Endodermal cell (in vitro differentiated cells): ENCODE measurements at regions not wholly inside any gene's neighbourhood (a gene's known extent, or its start where the extent isn't known, plus 50 kb on each side); places are given as distances from the start of the nearest gene placed in this dataset.

Experiments used
- DNase-seq: peaks from one replicate; pipeline ENCODE4 v3.0.0-alpha.2; 2017
- H3K27ac ChIP-seq: 2 replicates; pipeline ENCODE4 v1.5.1; 2013; ENCODE audit warnings: mild to moderate bottlenecking, low read depth, low read length, moderate library complexity
- H3K27me3 ChIP-seq: 2 replicates; pipeline ENCODE4 v1.6.1; 2013; ENCODE audit warnings: mild to moderate bottlenecking, low read length, moderate library complexity; ENCODE audit not compliant: insufficient read depth, control insufficient read depth, poor library complexity, severe bottlenecking
- H3K36me3 ChIP-seq: 2 replicates; pipeline ENCODE4 v1.7.0; 2013; ENCODE audit warnings: mild to moderate bottlenecking, low read length, moderate library complexity; ENCODE audit not compliant: control insufficient read depth, insufficient read depth
- H3K4me1 ChIP-seq: one replicate; pipeline ENCODE4 v1.7.0; 2013; ENCODE audit warnings: low read length; ENCODE audit not compliant: control insufficient read depth, insufficient read depth
- H3K4me3 ChIP-seq: 2 replicates; pipeline ENCODE4 v1.5.1; 2013; ENCODE audit warnings: mild to moderate bottlenecking, low read length, moderate library complexity
- H3K9ac ChIP-seq: 2 replicates; pipeline ENCODE4 v1.6.1; 2013; ENCODE audit warnings: mild to moderate bottlenecking, low read length, moderate library complexity; ENCODE audit not compliant: poor library complexity, severe bottlenecking; ENCODE audit errors: extremely low read depth
- H3K9me3 ChIP-seq: 2 replicates; pipeline ENCODE4 v1.6.1; 2013; ENCODE audit warnings: mild to moderate bottlenecking, low read length, moderate library complexity; ENCODE audit not compliant: control insufficient read depth
- H3K27ac Mint-ChIP-seq: 2 replicates; pipeline ENCODE4 v1.8.0; 2020; ENCODE audit warnings: mixed read lengths
- H3K27me3 Mint-ChIP-seq: 2 replicates; pipeline ENCODE4 v1.8.0; 2021; ENCODE audit warnings: mild to moderate bottlenecking, mixed read lengths; ENCODE audit not compliant: insufficient read depth
- H3K36me3 Mint-ChIP-seq: 2 replicates; pipeline ENCODE4 v1.8.0; 2020; ENCODE audit warnings: low read depth, mixed read lengths
- H3K4me1 Mint-ChIP-seq: 2 replicates; pipeline ENCODE4 v1.8.0; 2020; ENCODE audit warnings: mixed read lengths
- H3K4me3 Mint-ChIP-seq: 2 replicates; pipeline ENCODE4 v1.8.0; 2020; ENCODE audit warnings: mild to moderate bottlenecking, moderate library complexity, mixed read lengths
- H3K9me3 Mint-ChIP-seq: 2 replicates; pipeline ENCODE4 v1.8.0; 2020; ENCODE audit warnings: mild to moderate bottlenecking, mixed read lengths
- WGBS, 2 experiments: methylation state at CpG; one replicate each; pipeline versions ENCODE4 v1.1.5 to v1.1.7; 2013; ENCODE audit warnings: missing lambda C conversion rate in 2 of 2, mixed read lengths in 1 of 2; ENCODE audit not compliant: insufficient coverage in 1 of 2, insufficient read length in 1 of 2; 5-methylcytosine and 5-hydroxymethylcytosine counted together
- TF ChIP-seq, protein P1 (sequence below): fragments of 200-600 bp; sonication (generic); conservative IDR thresholded peaks from 2 replicates; pipeline ENCODE4 v1.5.0; 2021; ENCODE audit warnings: antibody characterized with exemption, mild to moderate bottlenecking

DNA sequence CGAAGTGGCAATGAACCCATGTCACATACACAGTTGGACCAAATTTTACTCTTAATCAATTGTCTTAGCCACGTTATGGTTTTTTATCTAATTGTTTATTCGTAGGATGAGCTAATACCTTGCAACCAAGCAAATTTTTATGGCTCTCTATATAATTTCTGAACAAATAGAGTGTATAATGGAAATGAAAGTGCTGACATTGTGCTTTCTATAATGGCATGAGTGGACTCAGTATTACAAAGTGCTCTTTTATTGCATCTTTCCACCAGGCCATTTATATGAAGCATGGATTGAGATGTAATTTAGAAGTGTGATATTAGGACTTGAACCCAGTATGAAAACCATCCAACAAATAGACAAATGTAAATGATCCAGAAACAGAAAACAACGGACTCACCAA, 1096.0 kb downstream of the DTWD2 start:
- TF ChIP-seq, protein P1, sequence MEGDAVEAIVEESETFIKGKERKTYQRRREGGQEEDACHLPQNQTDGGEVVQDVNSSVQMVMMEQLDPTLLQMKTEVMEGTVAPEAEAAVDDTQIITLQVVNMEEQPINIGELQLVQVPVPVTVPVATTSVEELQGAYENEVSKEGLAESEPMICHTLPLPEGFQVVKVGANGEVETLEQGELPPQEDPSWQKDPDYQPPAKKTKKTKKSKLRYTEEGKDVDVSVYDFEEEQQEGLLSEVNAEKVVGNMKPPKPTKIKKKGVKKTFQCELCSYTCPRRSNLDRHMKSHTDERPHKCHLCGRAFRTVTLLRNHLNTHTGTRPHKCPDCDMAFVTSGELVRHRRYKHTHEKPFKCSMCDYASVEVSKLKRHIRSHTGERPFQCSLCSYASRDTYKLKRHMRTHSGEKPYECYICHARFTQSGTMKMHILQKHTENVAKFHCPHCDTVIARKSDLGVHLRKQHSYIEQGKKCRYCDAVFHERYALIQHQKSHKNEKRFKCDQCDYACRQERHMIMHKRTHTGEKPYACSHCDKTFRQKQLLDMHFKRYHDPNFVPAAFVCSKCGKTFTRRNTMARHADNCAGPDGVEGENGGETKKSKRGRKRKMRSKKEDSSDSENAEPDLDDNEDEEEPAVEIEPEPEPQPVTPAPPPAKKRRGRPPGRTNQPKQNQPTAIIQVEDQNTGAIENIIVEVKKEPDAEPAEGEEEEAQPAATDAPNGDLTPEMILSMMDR = no peak
- H3K4me3 Mint-ChIP-seq = no peak overlapping the region
- Histone ChIP-seq H3K9ac (no peak overlapping the region), H3K27me3 (no peaks in the 10 kb centered on the region), H3K9me3 (no peaks in the 10 kb centered on the region), H3K36me3 (no peaks in the 10 kb centered on the region), H3K4me1 (no peaks in the 10 kb centered on the region), H3K27ac (no peak overlapping the region), H3K4me3 (no peak overlapping the region)
- no peaks in the 10 kb centered on the region for H3K9me3 Mint-ChIP-seq
- H3K36me3 Mint-ChIP-seq = no peaks in the 10 kb centered on the region
- no peaks in the 10 kb centered on the region for H3K4me1 Mint-ChIP-seq
- DNase-seq = no peak
- H3K27me3 Mint-ChIP-seq = no peaks in the 10 kb centered on the region
- no peak overlapping the region for H3K27ac Mint-ChIP-seq
- 97 to 100% methylated on average over 1 to 4 of the region's 4 CpGs for WGBS, 2 experiments

DNA sequence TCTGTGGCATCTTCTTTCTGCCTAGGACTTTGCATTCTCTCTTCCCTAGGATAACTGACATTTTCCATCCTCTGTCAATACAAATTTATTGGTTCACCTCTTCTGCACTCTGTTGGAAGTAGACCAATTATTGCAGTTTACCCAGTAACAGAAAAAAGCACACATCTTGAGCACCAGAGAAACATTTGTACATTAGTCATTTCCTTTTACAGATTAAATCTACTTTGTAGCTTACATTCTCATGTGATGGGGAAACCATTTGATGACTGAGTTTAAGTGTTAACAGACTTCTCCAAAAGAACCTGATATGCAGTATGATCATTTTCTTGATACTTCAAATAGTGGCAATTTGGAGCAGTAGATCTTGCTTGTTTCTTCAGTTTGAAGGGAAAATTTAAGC, 1098.8 kb downstream of the DTWD2 start:
- Mint-ChIP-seq H3K36me3 (no peaks in the 10 kb centered on the region), H3K4me1 (no peaks in the 10 kb centered on the region), H3K9me3 (no peaks in the 10 kb centered on the region), H3K27ac (no peak overlapping the region), H3K27me3 (no peaks in the 10 kb centered on the region), H3K4me3 (no peak overlapping the region)
- no peak overlapping the region for H3K27ac ChIP-seq
- H3K36me3 ChIP-seq = no peaks in the 10 kb centered on the region
- no peak overlapping the region for H3K4me3 ChIP-seq
- TF ChIP-seq, protein P1 = no peak
- H3K4me1 ChIP-seq = no peaks in the 10 kb centered on the region
- DNase-seq = no peak
- H3K9ac ChIP-seq = no peak overlapping the region
- H3K27me3 ChIP-seq = no peaks in the 10 kb centered on the region
- H3K9me3 ChIP-seq = no peaks in the 10 kb centered on the region

DNA sequence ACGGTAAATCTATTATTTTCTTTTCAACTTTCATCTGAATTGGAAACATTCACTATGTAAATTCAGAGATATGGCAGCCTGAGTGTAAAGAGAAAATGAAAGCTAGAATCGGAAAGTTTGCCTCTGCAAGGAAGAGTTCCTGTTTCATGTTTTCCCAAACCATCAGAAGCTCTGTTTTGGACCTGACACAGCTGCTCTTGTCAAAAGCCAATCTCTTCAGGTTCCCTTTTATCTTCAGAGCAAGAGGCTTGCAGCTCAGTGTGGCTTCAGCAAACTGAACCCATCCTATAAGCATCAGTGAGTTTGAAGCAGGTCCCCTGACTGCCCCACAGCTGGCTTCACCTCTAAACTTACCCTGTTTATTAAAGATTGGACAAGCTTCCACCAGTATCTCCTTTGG, 1099.7 kb downstream of the DTWD2 start:
- no peak overlapping the region for H3K27ac Mint-ChIP-seq

More for the DNA sequence above, 1099.7 kb downstream of the DTWD2 start:
- H3K36me3 Mint-ChIP-seq = no peaks in the 10 kb centered on the region
- WGBS, 2 experiments = 81 to 88% methylated on average over 1 to 2 of the region's 2 CpGs
- TF ChIP-seq, protein P1 = no peak
- H3K27ac ChIP-seq = no peak overlapping the region
- no peak for DNase-seq
- no peaks in the 10 kb centered on the region for H3K27me3 Mint-ChIP-seq
- H3K4me1 Mint-ChIP-seq = no peaks in the 10 kb centered on the region
- no peak overlapping the region for H3K9ac ChIP-seq
- H3K36me3 ChIP-seq = no peaks in the 10 kb centered on the region
- H3K9me3 ChIP-seq = no peaks in the 10 kb centered on the region
- no peaks in the 10 kb centered on the region for H3K9me3 Mint-ChIP-seq
- H3K4me3 ChIP-seq = no peak overlapping the region
- H3K4me3 Mint-ChIP-seq = no peak overlapping the region
- no peaks in the 10 kb centered on the region for H3K4me1 ChIP-seq
- H3K27me3 ChIP-seq = no peaks in the 10 kb centered on the region
